Pancreas (tissue), 10 donors: ENCODE measurements at regions not wholly inside any gene's neighbourhood (a gene's known extent, or its start where the extent isn't known, plus 50 kb on each side); places are given as distances from the start of the nearest gene placed in this dataset.
"Not testable (repeated sequence)": the region's sequence is repeated elsewhere in the genome, so short reads cannot be mapped to it uniquely, and the experiment has no call there.

Experiments
- ATAC-seq, 4 donors: fragments of 200-7000 bp; cut with Tn5 transposase; one replicate each; pipeline versions ENCODE4 v1.8.0 to v1.9.1; 2020; ENCODE audit warnings: mild to moderate bottlenecking in 4 of 4, moderate library complexity in 4 of 4
- DNase-seq, 6 donors: peaks; one replicate each; pipeline ENCODE4 v3.0.0-alpha.2; 2020
- FAIRE-seq: peaks from 2 replicates; lab custom pipeline; 2012; peaks lifted over from hg19 to GRCh38; lab: Jason Lieb, UNC
- H3K27ac ChIP-seq, 4 donors: fragments of 200-600 bp; sonication (generic); 1 replicate in 3 of 4; 2 replicates in 1 of 4; pipeline versions ENCODE4 v1.5.0 to v1.8.0; 2020
- H3K27me3 ChIP-seq, 4 donors: fragments of 200-600 bp; one replicate each; pipeline ENCODE4 v1.8.0; 2021
- H3K36me3 ChIP-seq, 3 donors: fragments of 200-600 bp; sonication (generic) in 1 of 3; one replicate each; pipeline versions ENCODE4 v1.5.0 to v1.8.0; 2020 to 2021
- H3K4me1 ChIP-seq, 3 donors: fragments of 200-600 bp; one replicate each; pipeline ENCODE4 v1.8.0; 2021
- H3K4me3 ChIP-seq, 4 donors: fragments of 200-600 bp; sonication (generic) in 2 of 4; one replicate each; pipeline versions ENCODE4 v1.5.0 to v1.8.0; 2020 to 2021
- H3K9me3 ChIP-seq, 4 donors: fragments of 200-600 bp; one replicate each; pipeline ENCODE4 v1.8.0; 2021
- CTCF ChIP-seq, 4 donors: fragments of 200-600 bp; sonication (generic) in 3 of 4; IDR thresholded peaks; one replicate each; pipeline versions ENCODE4 v1.5.0 to v1.8.0; 2021; ENCODE audit warnings: antibody characterized with exemption in 4 of 4
- WGBS, 2 donors: extraction: QIAGEN DNeasy Blood & Tissue Kit; methylation state at CpG; one replicate each; pipeline ENCODE4 v1.1.7; 2013; 5-methylcytosine and 5-hydroxymethylcytosine counted together
- intact Hi-C, 3 donors: fragments of 100-400 bp; cut with DNase I; formaldehyde crosslinking; loops; one replicate each; pipeline versions ENCODE4 v1.11.1 to v1.14.2; 2022
- donor health status: healthy with polysubstance abuse.
- donor health status: DM: no; HTN: no; CAD: no; lungs with moderate emphysema.
- donor health status: DM: no; HTN: no; CAD: no.
- donor health status: control.
- donor health status: control.
- donor health status: Bipolar disorder and iron deficiency.
- donor health status: DM: yes; HTN: yes; CAD: no.
- donor health status: DM: no; HTN: no; CAD: no.
- donor health status: DM: no; HTN: no; CAD: no.
- donor health status: DM: yes; HTN: yes; CAD: no.

DNA sequence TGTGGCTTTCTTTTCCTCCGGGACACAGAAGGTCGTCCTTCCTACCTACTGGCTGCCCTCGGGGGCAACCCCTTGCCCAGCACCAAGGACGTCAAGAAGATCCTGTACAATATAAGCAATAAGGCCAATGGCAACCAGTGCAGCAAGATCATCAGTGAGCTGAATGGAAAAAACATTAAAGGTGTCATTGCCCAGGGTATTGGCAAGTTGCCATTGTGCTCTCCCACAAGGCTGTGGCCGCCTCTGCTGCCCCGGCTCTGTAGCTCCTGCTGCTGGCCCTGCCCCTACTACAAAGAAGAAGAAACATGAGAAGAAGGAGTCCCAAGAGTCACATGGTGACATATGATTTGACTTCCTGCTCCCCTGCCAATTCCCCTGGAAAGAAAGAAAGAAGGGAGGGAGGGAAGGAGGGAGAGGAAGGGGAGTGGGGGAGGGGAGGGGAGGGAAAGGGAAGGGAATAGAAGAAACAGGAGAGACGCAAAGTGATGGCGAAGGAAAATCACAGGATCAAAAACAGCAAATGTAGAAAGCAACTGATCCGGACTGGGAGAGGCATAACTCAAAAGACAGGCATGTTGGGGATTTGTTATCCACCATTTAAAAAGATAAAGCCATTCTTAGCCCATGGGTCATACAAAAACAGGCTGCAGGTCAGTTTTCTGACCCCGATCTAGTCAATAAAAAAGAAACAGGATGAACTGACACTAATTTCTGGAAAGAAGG, 61.3 kb upstream of the RESF1 start:
- intact Hi-C loops = no loop called here
- no peaks in the 10 kb centered on the region for H3K9me3 ChIP-seq
- no peak overlapping the region for H3K4me3 ChIP-seq
- no peaks in the 10 kb centered on the region for H3K36me3 ChIP-seq
- TF ChIP-seq CTCF (IDR thresholded peaks at IDR 0.05) = no peak
- H3K27me3 ChIP-seq = no peaks in the 10 kb centered on the region
- H3K4me1 ChIP-seq = peaks cover 0 to 5% (median 0%) of the 10 kb centered on the region in 3 donors
- FAIRE-seq (no peak), ATAC-seq (peak in 2 of 4 donors; percentile 64 to 77), DNase-seq (peak in 3 of 6 donors; percentile 24 to 28 (median 26))
- WGBS, 2 donors = 47 to 56% methylated on average over 10 of the region's 10 CpGs
- peak overlapping the region in 1 of 4 donors; percentile 11 for H3K27ac ChIP-seq

DNA sequence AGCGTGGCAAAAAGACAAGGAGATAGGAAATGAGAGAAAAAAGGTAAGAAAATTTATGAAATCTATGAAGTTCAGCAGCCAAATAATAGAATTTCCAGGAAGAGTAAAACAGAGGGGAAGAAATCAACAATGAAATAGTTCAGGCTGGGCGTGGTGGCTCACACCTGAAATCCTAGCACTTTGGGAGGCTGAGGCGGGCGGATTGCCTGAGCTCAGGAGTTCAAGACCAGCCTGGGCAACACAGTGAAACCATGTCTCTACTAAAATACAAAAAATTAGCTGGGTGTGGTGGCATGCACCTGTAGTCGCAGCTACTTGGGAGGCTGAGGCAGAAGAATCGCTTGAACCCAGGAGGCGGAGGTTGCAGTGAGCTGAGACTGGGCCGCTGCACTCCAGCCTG, 62.1 kb upstream of the RESF1 start:
- 92 to 96% methylated on average over 8 of the region's 8 CpGs for WGBS, 2 donors
- H3K36me3 ChIP-seq, intact Hi-C loops, H3K4me1 ChIP-seq, H3K27me3 ChIP-seq, H3K9me3 ChIP-seq, H3K4me3 ChIP-seq, DNase-seq, ATAC-seq, FAIRE-seq: not testable (repeated sequence)
- H3K27ac ChIP-seq = peak overlapping the region in 1 of 4 donors; percentile 37

- H3K27me3 ChIP-seq = no peaks in the 10 kb centered on the region
- no peaks in the 10 kb centered on the region for H3K9me3 ChIP-seq
- FAIRE-seq (no peak), DNase-seq (peak in 2 of 6 donors; percentile 7 to 29), ATAC-seq (peak in 3 of 4 donors; percentile 37 to 70 (median 64))
- 57 to 63% methylated on average over 6 of the region's 6 CpGs for WGBS, 2 donors
- peak overlapping the region in 1 of 4 donors; percentile 37 for H3K27ac ChIP-seq
- no peaks in the 10 kb centered on the region for H3K36me3 ChIP-seq
- intact Hi-C loops = no loop called here
- no peak overlapping the region for H3K4me3 ChIP-seq
- H3K4me1 ChIP-seq = peaks cover 0 to 5% (median 0%) of the 10 kb centered on the region in 3 donors
- no peak for TF ChIP-seq CTCF (IDR thresholded peaks at IDR 0.05)
Measured at GRCh38 chr12:31896514-31897039, 62.6 kb upstream of the RESF1 start.

- intact Hi-C loops = no loop called here
- FAIRE-seq = no peak
Measured at GRCh38 chr12:31895449-31896150, 63.6 kb upstream of the RESF1 start.

More at GRCh38 chr12:31895449-31896150, 63.6 kb upstream of the RESF1 start:
- TF ChIP-seq CTCF (IDR thresholded peaks at IDR 0.05) = no peak
- ATAC-seq (no peak), DNase-seq (no peak)
- Histone ChIP-seq H3K27me3 (no peaks in the 10 kb centered on the region), H3K9me3 (no peaks in the 10 kb centered on the region), H3K36me3 (no peaks in the 10 kb centered on the region), H3K27ac (no peak overlapping the region), H3K4me1 (peaks cover 0 to 5% (median 0%) of the 10 kb centered on the region in 3 donors), H3K4me3 (no peak overlapping the region)
- WGBS, 2 donors = 96 to 97% methylated on average over 8 of the region's 8 CpGs
